ENCODE measurements at regions not wholly inside any gene's neighbourhood (a gene's known extent, or its start where the extent isn't known, plus 50 kb on each side); places are given as distances from the start of the nearest gene placed in this dataset.

- no peak for TF ChIP-seq CTCF (IDR thresholded peaks at IDR 0.05)
- TF ChIP-seq REST (IDR thresholded peaks at IDR 0.05), result no peak
- TF ChIP-seq POLR2A (IDR thresholded peaks at IDR 0.05; ENCODE audit: low read length), result no peak
- TF ChIP-seq KDM1A (IDR thresholded peaks at IDR 0.05; ENCODE audit: low read depth), result no peak
- no peak for TF ChIP-seq CHD2 (IDR thresholded peaks at IDR 0.05; ENCODE audit: low read length, partially characterized antibody)
- TF ChIP-seq RNF2 (IDR thresholded peaks at IDR 0.05; ENCODE audit: borderline replicate concordance, low read depth), result no peak
- TF ChIP-seq HMGXB4 (CRISPR knock-in tag; IDR thresholded peaks at IDR 0.05; ENCODE audit: borderline replicate concordance), result no peak
- TF ChIP-seq BCL3 (IDR thresholded peaks at IDR 0.05), result no peak
- TF ChIP-seq PBX3 (IDR thresholded peaks at IDR 0.05), result no peak
- TF ChIP-seq RAD21 (conservative IDR thresholded peaks at IDR 0.05 in 1 of 2, IDR thresholded peaks at IDR 0.05 in 1 of 2), result no peak
- TF ChIP-seq EP300 (IDR thresholded peaks at IDR 0.05), result no peak
Observed at GRCh38 chrX:148372925-148373324, 127.5 kb upstream of the AFF2 start.
